SK-N-SH (cell line): ENCODE measurements at regions not wholly inside any gene's neighbourhood (a gene's known extent, or its start where the extent isn't known, plus 50 kb on each side); places are given as distances from the start of the nearest gene placed in this dataset.

ENCODE experiments used
- CTCF ChIA-PET: fragments of 300-600, 350-600 bp; formaldehyde crosslinking; extraction: SDS; loops from one replicate; lab custom pipeline; 2021; lab: Yijun Ruan, JAX
- POLR2A ChIA-PET: fragments of 350-600 bp; sonication (Branson Sonifier 250); formaldehyde crosslinking; extraction: SDS; loops from one replicate; lab custom pipeline; 2020; ENCODE audit warnings: antibody characterized with exemption, inconsistent platforms; lab: Yijun Ruan, JAX
- DNase-seq: peaks from one replicate; pipeline ENCODE4 v3.0.0; 2012
- H2AFZ ChIP-seq: fragments of 200-600 bp; sonication (generic); 2 replicates; pipeline ENCODE4 v1.8.1; 2016; ENCODE audit warnings: antibody characterized with exemption, mild to moderate bottlenecking, low read depth
- H3F3A ChIP-seq: fragments of 200-600 bp; sonication (generic); replicated peaks from 2 replicates; pipeline ENCODE3; 2016; ENCODE audit warnings: antibody characterized with exemption, mild to moderate bottlenecking; ENCODE audit not compliant: insufficient read depth
- H3K27ac ChIP-seq, 2 experiments: fragments of 200-500 bp in 1 of 2; fragments of 200-600 bp in 1 of 2; sonication (Bioruptor generic) in 1 of 2; sonication (generic), shearing (Covaris generic) in 1 of 2; 2 replicates each; pipeline versions ENCODE4 v1.5.1 to v1.6.1; 2014 to 2016; ENCODE audit warnings: low read depth in 2 of 2, inconsistent platforms in 1 of 2, low read length in 1 of 2, mild to moderate bottlenecking in 1 of 2, mixed read lengths in 1 of 2
- H3K27me3 ChIP-seq: fragments of 200-600 bp; sonication (generic), shearing (Covaris generic); 2 replicates; pipeline ENCODE4 v1.6.1; 2016; ENCODE audit warnings: mixed run types; ENCODE audit not compliant: insufficient read depth
- H3K36me3 ChIP-seq, 2 experiments: fragments of 200-500 bp in 1 of 2; fragments of 200-600 bp in 1 of 2; sonication (Bioruptor generic) in 1 of 2; sonication (generic) in 1 of 2; replicated peaks in 1 of 2; 2 replicates each; pipeline versions ENCODE3 to v1.5.1; 2014 to 2016; ENCODE audit warnings: low read length in 1 of 2, mild to moderate bottlenecking in 1 of 2; ENCODE audit not compliant: insufficient read depth in 2 of 2, control insufficient read depth in 1 of 2
- H3K4me1 ChIP-seq, 2 experiments: fragments of 200-500 bp in 1 of 2; fragments of 200-600 bp in 1 of 2; sonication (Bioruptor generic) in 1 of 2; sonication (generic), shearing (Covaris generic) in 1 of 2; 2 replicates each; pipeline versions ENCODE4 v1.5.1 to v1.6.1; 2014 to 2016; ENCODE audit warnings: low read depth in 1 of 2, low read length in 1 of 2, mixed run types in 1 of 2; ENCODE audit not compliant: insufficient read depth in 2 of 2, control insufficient read depth in 1 of 2
- H3K4me2 ChIP-seq: fragments of 200-600 bp; sonication (generic), shearing (Covaris generic); 2 replicates; pipeline ENCODE4 v1.6.1; 2017; ENCODE audit warnings: mixed run types
- H3K4me3 ChIP-seq, 2 experiments: fragments of 200-500 bp in 1 of 2; fragments of 200-600 bp in 1 of 2; sonication (Bioruptor generic) in 1 of 2; sonication (generic), shearing (Covaris generic) in 1 of 2; 2 replicates each; pipeline versions ENCODE4 v1.5.1 to v1.8.1; 2014 to 2016; ENCODE audit warnings: low read depth in 2 of 2, inconsistent platforms in 1 of 2, low read length in 1 of 2, mild to moderate bottlenecking in 1 of 2, mixed read lengths in 1 of 2, moderate library complexity in 1 of 2
- H3K79me2 ChIP-seq: fragments of 200-600 bp; sonication (generic); 2 replicates; pipeline ENCODE4 v1.8.1; 2017; ENCODE audit warnings: mild to moderate bottlenecking; ENCODE audit not compliant: insufficient read depth
- H3K9ac ChIP-seq: fragments of 200-600 bp; sonication (generic); 2 replicates; pipeline ENCODE4 v1.6.1; 2017; ENCODE audit warnings: mixed run types
- H3K9me2 ChIP-seq: fragments of 200-600 bp; sonication (generic); 2 replicates; pipeline ENCODE4 v1.6.1; 2017; ENCODE audit warnings: mixed run types
- H3K9me3 ChIP-seq: fragments of 200-600 bp; sonication (generic); 2 replicates; pipeline ENCODE4 v1.6.1; 2017; ENCODE audit warnings: mixed run types, mild to moderate bottlenecking, moderate library complexity
- H4K20me1 ChIP-seq: fragments of 200-600 bp; sonication (generic); 2 replicates; pipeline ENCODE4 v1.6.1; 2017; ENCODE audit warnings: mild to moderate bottlenecking, mixed run types; ENCODE audit not compliant: insufficient read depth
- CHD2 ChIP-seq: fragments of 150-350 bp; IDR thresholded peaks from 2 replicates; pipeline ENCODE4 v1.6.1; 2018; ENCODE audit warnings: low read length; ENCODE audit not compliant: partially characterized antibody
- EP300 ChIP-seq, 2 experiments: IDR thresholded peaks; 2 replicates each; pipeline versions ENCODE4 v1.4.0 to v1.6.1; 2012; ENCODE audit warnings: borderline replicate concordance in 1 of 2, low read depth in 1 of 2, low read length in 1 of 2
- FOSL2 ChIP-seq: IDR thresholded peaks from 2 replicates; pipeline ENCODE4 v1.4.0; 2012; ENCODE audit warnings: low read depth, mild to moderate bottlenecking, moderate library complexity, borderline replicate concordance
- FOXM1 ChIP-seq: IDR thresholded peaks from 2 replicates; pipeline ENCODE4 v1.4.0; 2012; ENCODE audit warnings: low read depth, mild to moderate bottlenecking
- GABPA ChIP-seq: IDR thresholded peaks from 2 replicates; pipeline ENCODE4 v1.4.0; 2012; ENCODE audit warnings: low read depth, mild to moderate bottlenecking
- JUND ChIP-seq: IDR thresholded peaks from 2 replicates; pipeline ENCODE4 v1.4.0; 2012
- MXI1 ChIP-seq: IDR thresholded peaks from 2 replicates; pipeline ENCODE4 v1.6.1; 2012; ENCODE audit warnings: mild to moderate bottlenecking, low read depth, low read length, improper control_type of control experiment
- POLR2AphosphoS5 ChIP-seq: IDR thresholded peaks from 2 replicates; pipeline ENCODE4 v1.6.1; 2012; ENCODE audit warnings: low read depth, low read length
- RFX5 ChIP-seq: IDR thresholded peaks from 2 replicates; pipeline ENCODE4 v1.6.1; 2012; ENCODE audit warnings: mild to moderate bottlenecking, improper control_type of control experiment, low read length
- RXRA ChIP-seq: IDR thresholded peaks from 2 replicates; pipeline ENCODE4 v1.4.0; 2012; ENCODE audit warnings: low read depth, mild to moderate bottlenecking, borderline replicate concordance
- TAF1 ChIP-seq: IDR thresholded peaks from 2 replicates; pipeline ENCODE4 v1.6.1; 2012; ENCODE audit warnings: low read depth, mild to moderate bottlenecking, low read length, moderate library complexity, borderline replicate concordance
- TCF12 ChIP-seq: IDR thresholded peaks from 2 replicates; pipeline ENCODE4 v1.4.0; 2012
- TEAD4 ChIP-seq: IDR thresholded peaks from 2 replicates; pipeline ENCODE4 v1.4.0; 2012; ENCODE audit warnings: mild to moderate bottlenecking, borderline replicate concordance; ENCODE audit not compliant: insufficient read depth
- YY1 ChIP-seq: IDR thresholded peaks from 2 replicates; pipeline ENCODE4 v1.4.0; 2012; ENCODE audit warnings: low read depth, mild to moderate bottlenecking
- ZBTB33 ChIP-seq: IDR thresholded peaks from 2 replicates; pipeline ENCODE4 v1.4.0; 2012; ENCODE audit warnings: low read depth, borderline replicate concordance
- WGBS: methylation state at CpG from one replicate; pipeline ENCODE4 v1.1.6; 2017; ENCODE audit warnings: low lambda C conversion rate; 5-methylcytosine and 5-hydroxymethylcytosine counted together
- TF ChIP-seq, protein P1 (sequence below): IDR thresholded peaks from 2 replicates; pipeline ENCODE4; 2012
- TF ChIP-seq, protein P2 (sequence below): fragments of 150-350 bp; IDR thresholded peaks from 2 replicates; pipeline ENCODE4 v1.6.1; 2016; ENCODE audit warnings: mild to moderate bottlenecking, low read depth, low read length

GRCh38 chr17:77492446-77493237 lies 351.9 kb downstream of the SEC14L1 start:
- H3K4me1 ChIP-seq, result peaks cover 0 to 4% of the 10 kb centered on the region in 2 experiments; a peak in 2 of 4 replicates
- POLR2A ChIA-PET, result no interaction called here
- no peak overlapping the region for H3K4me2 ChIP-seq
- TF ChIP-seq JUND, result no peak
- no peak for TF ChIP-seq MXI1
- TF ChIP-seq, protein P1, sequence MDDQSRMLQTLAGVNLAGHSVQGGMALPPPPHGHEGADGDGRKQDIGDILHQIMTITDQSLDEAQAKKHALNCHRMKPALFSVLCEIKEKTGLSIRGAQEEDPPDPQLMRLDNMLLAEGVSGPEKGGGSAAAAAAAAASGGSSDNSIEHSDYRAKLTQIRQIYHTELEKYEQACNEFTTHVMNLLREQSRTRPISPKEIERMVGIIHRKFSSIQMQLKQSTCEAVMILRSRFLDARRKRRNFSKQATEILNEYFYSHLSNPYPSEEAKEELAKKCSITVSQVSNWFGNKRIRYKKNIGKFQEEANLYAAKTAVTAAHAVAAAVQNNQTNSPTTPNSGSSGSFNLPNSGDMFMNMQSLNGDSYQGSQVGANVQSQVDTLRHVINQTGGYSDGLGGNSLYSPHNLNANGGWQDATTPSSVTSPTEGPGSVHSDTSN, result no peak
- TF ChIP-seq FOXM1, result no peak
- no peak for TF ChIP-seq EP300 (IDR thresholded peaks at IDR 0.05; ENCODE audit: borderline replicate concordance in 1 of 2, low read depth in 1 of 2, low read length in 1 of 2)
- TF ChIP-seq POLR2AphosphoS5, result no peak
- TF ChIP-seq RXRA, result no peak
- TF ChIP-seq ZBTB33, result no peak
- no peak for TF ChIP-seq YY1
- TF ChIP-seq TAF1, result no peak
- TF ChIP-seq TCF12, result no peak
- no peak for TF ChIP-seq FOSL2
- TF ChIP-seq TEAD4, result no peak
- TF ChIP-seq, protein P2, sequence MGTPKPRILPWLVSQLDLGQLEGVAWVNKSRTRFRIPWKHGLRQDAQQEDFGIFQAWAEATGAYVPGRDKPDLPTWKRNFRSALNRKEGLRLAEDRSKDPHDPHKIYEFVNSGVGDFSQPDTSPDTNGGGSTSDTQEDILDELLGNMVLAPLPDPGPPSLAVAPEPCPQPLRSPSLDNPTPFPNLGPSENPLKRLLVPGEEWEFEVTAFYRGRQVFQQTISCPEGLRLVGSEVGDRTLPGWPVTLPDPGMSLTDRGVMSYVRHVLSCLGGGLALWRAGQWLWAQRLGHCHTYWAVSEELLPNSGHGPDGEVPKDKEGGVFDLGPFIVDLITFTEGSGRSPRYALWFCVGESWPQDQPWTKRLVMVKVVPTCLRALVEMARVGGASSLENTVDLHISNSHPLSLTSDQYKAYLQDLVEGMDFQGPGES, result no peak
- no peak for TF ChIP-seq GABPA
- TF ChIP-seq CHD2, result no peak
- no peak for TF ChIP-seq RFX5
- peaks cover 64 to 74% of the 10 kb centered on the region in 2 experiments for H3K36me3 ChIP-seq
- H2AFZ ChIP-seq, result no peak overlapping the region
- no peak overlapping the region for H3K9ac ChIP-seq
- no peak overlapping the region for H3K4me3 ChIP-seq
- H3F3A ChIP-seq, result peaks cover 19% of the 10 kb centered on the region
- H4K20me1 ChIP-seq, result peaks cover 13% of the 10 kb centered on the region; the same call in 1 of the 2 replicates
- 96% methylated on average over 23 of the region's 23 CpGs for WGBS
- CTCF ChIA-PET, result interaction anchor here (0.8 to 21.9 kb wide), 5 partner anchors 15 to 162 kb away, joined by 4 to 566 read pairs (median 31); no protein-coding TSS in a partner anchor
- no peaks in the 10 kb centered on the region for H3K9me2 ChIP-seq
- no peak for DNase-seq
- H3K27ac ChIP-seq, result no peak overlapping the region
- no peaks in the 10 kb centered on the region for H3K79me2 ChIP-seq
- no peaks in the 10 kb centered on the region for H3K9me3 ChIP-seq
- no peaks in the 10 kb centered on the region for H3K27me3 ChIP-seq
